Spinal cord (tissue), 9 donors: ENCODE measurements at regions not wholly inside any gene's neighbourhood (a gene's known extent, or its start where the extent isn't known, plus 50 kb on each side); places are given as distances from the start of the nearest gene placed in this dataset.
A peak's percentile ranks its signal among the peaks of the same experiment; 100 is the strongest.

Source experiments
- DNase-seq, 6 donors: peaks; one replicate each; pipeline versions ENCODE4 v3.0.0 to v3.0.0-alpha.2; 2013 to 2015; ENCODE audit warnings: low spot score in 6 of 6, low read depth in 4 of 6
- H3K27ac ChIP-seq: one replicate; pipeline ENCODE4 v1.5.1; 2013; ENCODE audit warnings: low read depth, low read length, control low read depth
- H3K27me3 ChIP-seq: one replicate; pipeline ENCODE4 v1.6.1; 2013; ENCODE audit warnings: low read length; ENCODE audit not compliant: control insufficient read depth, insufficient read depth
- H3K36me3 ChIP-seq: one replicate; pipeline ENCODE4 v1.6.1; 2013; ENCODE audit warnings: low read length; ENCODE audit not compliant: control insufficient read depth, insufficient read depth
- H3K4me1 ChIP-seq: one replicate; pipeline ENCODE4 v1.6.1; 2013; ENCODE audit warnings: low read length; ENCODE audit not compliant: control insufficient read depth, insufficient read depth
- H3K4me3 ChIP-seq: one replicate; pipeline ENCODE4 v1.5.1; 2013; ENCODE audit warnings: low read depth, low read length, control low read depth
- H3K9me3 ChIP-seq: one replicate; pipeline ENCODE4 v1.6.1; 2013; ENCODE audit warnings: low read length; ENCODE audit not compliant: control insufficient read depth, insufficient read depth
- WGBS: methylation state at CpG from one replicate; pipeline ENCODE4 v1.1.5; 2013; ENCODE audit warnings: missing lambda C conversion rate; ENCODE audit not compliant: insufficient coverage; 5-methylcytosine and 5-hydroxymethylcytosine counted together
- donor health status: healthy.

- H3K27me3 ChIP-seq, result no peaks in the 10 kb centered on the region
- peak in 2 of 6 donors; percentile 6 for DNase-seq
- H3K36me3 ChIP-seq, result no peaks in the 10 kb centered on the region
- H3K9me3 ChIP-seq, result no peaks in the 10 kb centered on the region
- peaks cover 11% of the 10 kb centered on the region for H3K4me1 ChIP-seq
- H3K4me3 ChIP-seq, result no peak overlapping the region
- H3K27ac ChIP-seq, result no peak overlapping the region
- 42% methylated on average over 7 of the region's 7 CpGs for WGBS
Observed at GRCh38 chr2:88831792-88832248, 140.3 kb downstream of the RPIA start.

DNA sequence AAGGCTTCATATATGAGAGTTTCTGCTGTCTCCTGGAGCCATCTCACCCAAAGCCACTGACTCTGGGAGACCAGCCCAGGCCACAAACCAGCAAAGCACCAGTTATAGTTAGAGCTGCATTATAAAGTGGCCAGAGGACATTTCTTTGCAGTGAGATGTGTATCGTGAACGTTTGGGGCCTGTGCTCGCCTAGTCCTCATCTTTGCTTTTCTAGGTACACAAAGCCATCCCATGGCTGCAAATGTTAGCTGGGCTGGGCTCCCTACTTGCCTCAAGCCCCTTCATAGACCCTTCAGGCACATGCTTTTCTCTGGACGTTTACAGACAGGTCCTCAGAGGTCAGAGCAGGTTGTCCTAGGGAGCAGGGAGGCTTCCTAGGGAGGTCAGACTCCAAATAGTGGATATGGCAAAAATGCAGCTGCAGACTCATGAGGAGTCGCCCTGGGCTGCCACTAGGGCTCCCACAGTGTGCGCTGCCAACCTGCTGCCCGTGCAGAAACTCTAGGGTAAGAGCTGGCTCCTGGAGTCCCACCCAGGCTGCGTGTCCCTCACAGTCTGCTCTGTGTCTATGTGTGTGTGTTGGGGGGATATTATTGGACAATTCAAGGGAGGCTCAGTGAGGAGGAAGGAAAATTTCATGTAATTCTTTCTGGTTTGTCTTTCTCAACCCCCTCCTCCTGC is 141.0 kb downstream of the RPIA start:
- no peak overlapping the region for H3K4me3 ChIP-seq

GRCh38 chr2:88832992-88833389 is 141.5 kb downstream of the RPIA start:
- H3K27me3 ChIP-seq, result no peaks in the 10 kb centered on the region
- H3K36me3 ChIP-seq, result no peaks in the 10 kb centered on the region
- no peak for DNase-seq
- H3K27ac ChIP-seq, result no peak overlapping the region
- no peaks in the 10 kb centered on the region for H3K9me3 ChIP-seq
- H3K4me3 ChIP-seq, result no peak overlapping the region
- WGBS, result no CpG with 5 or more reads among the region's 1 CpG
- peaks cover 10% of the 10 kb centered on the region for H3K4me1 ChIP-seq

More for the DNA sequence above, 141.0 kb downstream of the RPIA start:
- H3K27ac ChIP-seq, result no peak overlapping the region
- H3K27me3 ChIP-seq, result no peaks in the 10 kb centered on the region
- H3K9me3 ChIP-seq, result no peaks in the 10 kb centered on the region
- H3K36me3 ChIP-seq, result no peaks in the 10 kb centered on the region
- peaks cover 11% of the 10 kb centered on the region for H3K4me1 ChIP-seq
- DNase-seq, result no peak
- WGBS, result 88% methylated on average over 7 of the region's 8 CpGs

DNA sequence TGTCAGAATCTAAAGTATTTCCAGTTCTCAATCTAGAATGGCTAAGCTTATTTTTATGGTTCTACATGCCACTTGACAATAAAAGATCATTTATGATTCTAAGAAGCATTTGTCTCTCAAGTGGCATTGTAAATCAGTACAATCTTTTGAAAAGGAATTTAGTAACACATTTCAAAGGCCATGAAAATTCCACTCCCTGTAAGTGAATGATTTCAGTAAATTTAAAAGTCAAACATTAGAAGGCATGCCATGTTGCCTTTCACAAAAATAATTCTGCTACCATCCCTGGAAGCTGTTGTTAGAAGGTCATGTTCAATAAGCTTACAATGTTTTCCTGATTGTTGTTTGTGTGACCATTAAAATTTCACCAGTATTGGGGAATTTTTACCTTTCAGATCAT is 142.9 kb downstream of the RPIA start:
- Histone ChIP-seq H3K27me3 (no peaks in the 10 kb centered on the region), H3K4me3 (no peak overlapping the region)
- no peak for DNase-seq

DNA sequence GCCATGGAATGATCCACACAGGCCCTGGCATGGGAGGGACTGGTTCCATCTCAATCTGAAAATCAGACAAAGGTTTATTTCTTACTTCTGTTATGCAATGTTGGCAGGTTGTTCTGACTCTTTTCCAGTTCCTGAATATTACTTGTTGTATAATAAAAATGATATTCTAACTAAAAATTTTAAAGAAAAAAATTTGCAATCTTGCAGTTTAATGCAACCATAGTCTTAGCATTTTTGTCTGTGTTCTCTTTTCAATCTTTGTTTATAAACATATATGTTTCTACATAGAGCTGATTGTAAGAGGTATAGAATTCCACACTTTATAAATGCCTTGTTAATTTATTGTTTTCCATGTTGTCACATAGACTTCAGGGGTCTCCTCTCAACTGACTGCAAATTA is 143.4 kb downstream of the RPIA start:
- no peaks in the 10 kb centered on the region for H3K9me3 ChIP-seq
- no peak for DNase-seq
- no peak overlapping the region for H3K4me3 ChIP-seq
- no peaks in the 10 kb centered on the region for H3K36me3 ChIP-seq
- H3K27ac ChIP-seq, result no peak overlapping the region
- H3K27me3 ChIP-seq, result no peaks in the 10 kb centered on the region
- no peaks in the 10 kb centered on the region for H3K4me1 ChIP-seq

More for the DNA sequence above, 142.9 kb downstream of the RPIA start:
- H3K36me3 ChIP-seq, result no peaks in the 10 kb centered on the region
- H3K9me3 ChIP-seq, result no peaks in the 10 kb centered on the region
- H3K4me1 ChIP-seq, result no peaks in the 10 kb centered on the region
- H3K27ac ChIP-seq, result no peak overlapping the region

DNA sequence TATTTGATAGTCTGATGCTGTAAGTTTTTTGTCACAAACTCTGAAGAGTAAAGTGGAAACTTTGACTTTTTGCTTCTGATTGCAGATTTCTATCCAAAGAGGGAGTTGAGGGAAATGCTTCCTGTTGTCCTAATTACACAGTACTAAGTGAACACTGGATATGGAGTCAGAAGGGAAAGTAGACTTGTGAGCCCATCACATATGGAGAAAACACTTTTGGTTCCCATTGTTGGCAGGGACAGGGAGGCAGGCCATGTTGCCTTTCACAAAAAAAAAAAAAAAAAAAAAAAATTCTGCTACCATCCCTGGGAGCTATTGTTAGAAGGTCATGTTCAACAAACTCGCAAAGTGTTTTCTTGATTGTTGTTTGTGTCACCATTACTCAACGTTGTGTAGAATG is 144.3 kb downstream of the RPIA start:
- no peaks in the 10 kb centered on the region for H3K4me1 ChIP-seq
- no peak for DNase-seq
- no CpG with 5 or more reads among the region's 2 CpGs for WGBS
- H3K36me3 ChIP-seq, result no peaks in the 10 kb centered on the region
- no peaks in the 10 kb centered on the region for H3K9me3 ChIP-seq
- no peaks in the 10 kb centered on the region for H3K27me3 ChIP-seq
- H3K27ac ChIP-seq, result no peak overlapping the region
- no peak overlapping the region for H3K4me3 ChIP-seq

GRCh38 chr2:88836351-88836750 is 144.9 kb downstream of the RPIA start:
- Histone ChIP-seq H3K4me3 (no peak overlapping the region), H3K4me1 (no peaks in the 10 kb centered on the region), H3K27me3 (no peaks in the 10 kb centered on the region), H3K9me3 (no peaks in the 10 kb centered on the region), H3K27ac (no peak overlapping the region), H3K36me3 (no peaks in the 10 kb centered on the region)
- no peak for DNase-seq

DNA sequence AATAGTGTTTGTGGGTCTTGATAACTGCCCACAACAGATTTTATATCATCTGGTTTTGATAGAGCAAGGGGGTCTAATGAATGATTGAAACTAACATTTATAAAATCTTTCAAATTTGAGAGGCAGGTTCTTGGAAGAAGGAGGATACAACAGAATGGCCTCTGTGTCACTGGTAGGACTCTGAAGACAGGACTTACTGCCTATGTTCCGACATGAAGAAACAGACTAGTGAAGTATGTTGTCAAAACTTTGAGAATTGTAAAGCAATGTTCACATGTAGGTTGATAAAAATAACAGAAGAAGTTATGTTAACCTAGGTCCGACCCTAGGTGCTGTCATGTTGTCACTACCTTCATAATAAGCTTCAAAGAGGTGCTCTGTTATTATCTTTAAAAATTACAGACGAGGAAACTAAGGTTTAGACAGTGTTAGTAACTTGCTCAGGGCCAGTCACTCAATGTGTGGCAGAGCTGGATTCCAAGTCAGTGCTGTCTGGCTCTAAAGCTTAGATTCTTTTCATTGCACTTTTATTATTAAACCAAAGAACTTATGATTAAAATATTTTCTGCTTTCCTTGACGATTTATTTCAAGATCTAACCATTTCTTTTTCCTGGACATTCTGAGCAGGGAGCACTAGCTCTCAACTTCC is 146.2 kb downstream of the RPIA start:
- 76% methylated on average over 2 of the region's 4 CpGs for WGBS
- no peaks in the 10 kb centered on the region for H3K4me1 ChIP-seq
- H3K36me3 ChIP-seq, result no peaks in the 10 kb centered on the region
- no peaks in the 10 kb centered on the region for H3K9me3 ChIP-seq
- no peak for DNase-seq
- H3K27me3 ChIP-seq, result no peaks in the 10 kb centered on the region
- no peak overlapping the region for H3K4me3 ChIP-seq
- H3K27ac ChIP-seq, result no peak overlapping the region

- H3K9me3 ChIP-seq, result no peaks in the 10 kb centered on the region
- H3K4me3 ChIP-seq, result no peak overlapping the region
- H3K27me3 ChIP-seq, result no peaks in the 10 kb centered on the region
- no peak for DNase-seq
- no peaks in the 10 kb centered on the region for H3K4me1 ChIP-seq
- H3K27ac ChIP-seq, result no peak overlapping the region
- no peaks in the 10 kb centered on the region for H3K36me3 ChIP-seq
- 100% methylated on average over 1 of the region's 4 CpGs for WGBS
Observed at GRCh38 chr2:88838165-88838635, 146.7 kb downstream of the RPIA start.

GRCh38 chr2:88841224-88841929 is 149.9 kb downstream of the RPIA start:
- WGBS, result 90% methylated on average over 6 of the region's 8 CpGs
- Histone ChIP-seq H3K9me3 (no peaks in the 10 kb centered on the region), H3K27me3 (no peaks in the 10 kb centered on the region), H3K36me3 (no peaks in the 10 kb centered on the region), H3K27ac (no peak overlapping the region), H3K4me1 (no peaks in the 10 kb centered on the region), H3K4me3 (no peak overlapping the region)
- DNase-seq, result no peak
